ENCODE measurements at regions not wholly inside any gene's neighbourhood (a gene's known extent, or its start where the extent isn't known, plus 50 kb on each side); places are given as distances from the start of the nearest gene placed in this dataset.
"Not testable (repeated sequence)": the region's sequence is repeated elsewhere in the genome, so short reads cannot be mapped to it uniquely, and the experiment has no call there.

- no peak for DNase-seq (ENCODE audit: low read depth, low spot score)
- in situ Hi-C loops (cut with HindIII; ENCODE audit: low pct_unique_long_range_greater_than_20kb, low sequenced_read_pairs) = no loop called here
These were observed 188.3 kb upstream of the MEF2C start for GRCh38 chr5:89071101-89071940.

- no peak for DNase-seq (ENCODE audit: low read depth, low spot score)
- in situ Hi-C loops (cut with HindIII; ENCODE audit: low pct_unique_long_range_greater_than_20kb, low sequenced_read_pairs) = no loop called here
These were observed 186.6 kb upstream of the MEF2C start for GRCh38 chr5:89069591-89069990.

- in situ Hi-C loops (cut with HindIII; ENCODE audit: low pct_unique_long_range_greater_than_20kb, low sequenced_read_pairs) = no loop called here
- DNase-seq (ENCODE audit: low read depth, low spot score) = no peak
These were observed 184.4 kb upstream of the MEF2C start for GRCh38 chr5:89067362-89067761.

- no peak for DNase-seq (ENCODE audit: low read depth, low spot score)
- in situ Hi-C loops (cut with HindIII; ENCODE audit: low pct_unique_long_range_greater_than_20kb, low sequenced_read_pairs) = no loop called here
These were observed 182.9 kb upstream of the MEF2C start for GRCh38 chr5:89065919-89066318.

GRCh38 chr5:89064736-89065135, 181.8 kb upstream of the MEF2C start:
- no peak for DNase-seq (ENCODE audit: low read depth, low spot score)
- in situ Hi-C loops (cut with HindIII; ENCODE audit: low pct_unique_long_range_greater_than_20kb, low sequenced_read_pairs) = no loop called here

GRCh38 chr5:89064054-89064453, 181.1 kb upstream of the MEF2C start:
- in situ Hi-C loops (cut with HindIII; ENCODE audit: low pct_unique_long_range_greater_than_20kb, low sequenced_read_pairs) = no loop called here
- no peak for DNase-seq (ENCODE audit: low read depth, low spot score)

GRCh38 chr5:89060768-89061167, 177.8 kb upstream of the MEF2C start:
- in situ Hi-C loops (cut with HindIII; ENCODE audit: low pct_unique_long_range_greater_than_20kb, low sequenced_read_pairs) = no loop called here
- DNase-seq (ENCODE audit: low read depth, low spot score) = no peak

- in situ Hi-C loops (cut with HindIII; ENCODE audit: low pct_unique_long_range_greater_than_20kb, low sequenced_read_pairs) = no loop called here
- no peak for DNase-seq (ENCODE audit: low read depth, low spot score)
These were observed 176.3 kb upstream of the MEF2C start for GRCh38 chr5:89059274-89059673.

- in situ Hi-C loops (cut with HindIII; ENCODE audit: low pct_unique_long_range_greater_than_20kb, low sequenced_read_pairs) = no loop called here
- DNase-seq (ENCODE audit: low read depth, low spot score) = no peak
These were observed 172.7 kb upstream of the MEF2C start for GRCh38 chr5:89055695-89056085.

GRCh38 chr5:89055015-89055694, 172.2 kb upstream of the MEF2C start:
- in situ Hi-C loops (cut with HindIII; ENCODE audit: low pct_unique_long_range_greater_than_20kb, low sequenced_read_pairs) = no loop called here
- no peak for DNase-seq (ENCODE audit: low read depth, low spot score)

GRCh38 chr5:89053547-89053946, 170.6 kb upstream of the MEF2C start:
- no peak for DNase-seq (ENCODE audit: low read depth, low spot score)
- in situ Hi-C loops (cut with HindIII; ENCODE audit: low pct_unique_long_range_greater_than_20kb, low sequenced_read_pairs) = no loop called here

GRCh38 chr5:89050062-89050461, 167.1 kb upstream of the MEF2C start:
- DNase-seq (ENCODE audit: low read depth, low spot score); in situ Hi-C loops (cut with HindIII; ENCODE audit: low pct_unique_long_range_greater_than_20kb, low sequenced_read_pairs): not testable (repeated sequence)

GRCh38 chr5:89047571-89047970, 164.6 kb upstream of the MEF2C start:
- DNase-seq (ENCODE audit: low read depth, low spot score) = no peak

GRCh38 chr5:89045216-89045615, 162.2 kb upstream of the MEF2C start:
- in situ Hi-C loops (cut with HindIII; ENCODE audit: low pct_unique_long_range_greater_than_20kb, low sequenced_read_pairs) = no loop called here
- DNase-seq (ENCODE audit: low read depth, low spot score) = no peak

More at GRCh38 chr5:89047571-89047970, 164.6 kb upstream of the MEF2C start:
- in situ Hi-C loops (cut with HindIII; ENCODE audit: low pct_unique_long_range_greater_than_20kb, low sequenced_read_pairs) = no loop called here

- in situ Hi-C loops (cut with HindIII; ENCODE audit: low pct_unique_long_range_greater_than_20kb, low sequenced_read_pairs) = no loop called here
- DNase-seq (ENCODE audit: low read depth, low spot score) = peak; percentile 14
These were observed 161.8 kb upstream of the MEF2C start for GRCh38 chr5:89044674-89045200.

- no peak for DNase-seq (ENCODE audit: low read depth, low spot score)
- in situ Hi-C loops (cut with HindIII; ENCODE audit: low pct_unique_long_range_greater_than_20kb, low sequenced_read_pairs) = no loop called here
These were observed 160.7 kb upstream of the MEF2C start for GRCh38 chr5:89043676-89044075.

GRCh38 chr5:89042746-89043145, 159.8 kb upstream of the MEF2C start:
- in situ Hi-C loops (cut with HindIII; ENCODE audit: low pct_unique_long_range_greater_than_20kb, low sequenced_read_pairs) = no loop called here
- no peak for DNase-seq (ENCODE audit: low read depth, low spot score)

GRCh38 chr5:89041976-89042375, 159.0 kb upstream of the MEF2C start:
- in situ Hi-C loops (cut with HindIII; ENCODE audit: low pct_unique_long_range_greater_than_20kb, low sequenced_read_pairs) = no loop called here
- no peak for DNase-seq (ENCODE audit: low read depth, low spot score)

GRCh38 chr5:89041249-89041779, 158.3 kb upstream of the MEF2C start:
- in situ Hi-C loops (cut with HindIII; ENCODE audit: low pct_unique_long_range_greater_than_20kb, low sequenced_read_pairs) = no loop called here
- no peak for DNase-seq (ENCODE audit: low read depth, low spot score)

All from SK-MEL-5 (cell line).